ENCODE measurements at regions not wholly inside any gene's neighbourhood (a gene's known extent, or its start where the extent isn't known, plus 50 kb on each side); places are given as distances from the start of the nearest gene placed in this dataset.

DNA sequence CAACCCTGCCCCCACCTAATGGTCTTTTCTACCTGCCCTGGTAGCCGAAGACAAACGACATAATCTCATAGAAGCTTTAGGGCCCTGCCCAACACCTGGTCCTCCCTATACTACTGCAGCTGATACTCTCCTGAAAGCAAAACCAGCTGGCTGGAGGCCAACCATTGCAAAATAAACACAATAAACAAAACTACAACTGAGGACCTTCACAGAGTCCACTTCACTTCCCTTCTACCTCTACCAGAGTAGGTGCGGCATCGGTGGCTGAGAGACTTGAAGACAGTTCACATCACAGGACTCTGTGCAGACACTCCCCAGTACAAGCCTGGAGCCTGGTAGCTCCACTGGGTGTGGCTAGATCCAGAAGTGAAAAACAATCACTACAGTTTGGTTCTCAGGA is 476.2 kb downstream of the MMUT start:
- TF ChIP-seq EZH2phosphoT487 (IDR thresholded peaks at IDR 0.05; ENCODE audit: borderline replicate concordance) (no peak), EGR1 (IDR thresholded peaks at IDR 0.05; ENCODE audit: low read depth) (no peak), POLR2AphosphoS5 (IDR thresholded peaks at IDR 0.05; ENCODE audit: low read depth, low read length) (no peak), REST (IDR thresholded peaks at IDR 0.05; ENCODE audit: low read depth) (no peak)
